ENCODE measurements at regions not wholly inside any gene's neighbourhood (a gene's known extent, or its start where the extent isn't known, plus 50 kb on each side); places are given as distances from the start of the nearest gene placed in this dataset.

- TF ChIP-seq EZH2 (IDR thresholded peaks at IDR 0.05; ENCODE audit: low read depth, unreplicated experiment) (no peak), POLR2AphosphoS5 (IDR thresholded peaks at IDR 0.05; ENCODE audit: low read depth) (no peak), EZH2phosphoT487 (IDR thresholded peaks at IDR 0.05; ENCODE audit: unreplicated experiment) (no peak), CREB1 (CRISPR knock-in tag; IDR thresholded peaks at IDR 0.05; ENCODE audit: low read depth) (no peak), ZNF331 (CRISPR knock-in tag; IDR thresholded peaks at IDR 0.05; ENCODE audit: low read depth) (no peak), JUNB (IDR thresholded peaks at IDR 0.05; ENCODE audit: unreplicated experiment) (no peak), NANOG (IDR thresholded peaks at IDR 0.05; ENCODE audit: borderline replicate concordance) (no peak)
- TF ChIP-seq, protein P1, sequence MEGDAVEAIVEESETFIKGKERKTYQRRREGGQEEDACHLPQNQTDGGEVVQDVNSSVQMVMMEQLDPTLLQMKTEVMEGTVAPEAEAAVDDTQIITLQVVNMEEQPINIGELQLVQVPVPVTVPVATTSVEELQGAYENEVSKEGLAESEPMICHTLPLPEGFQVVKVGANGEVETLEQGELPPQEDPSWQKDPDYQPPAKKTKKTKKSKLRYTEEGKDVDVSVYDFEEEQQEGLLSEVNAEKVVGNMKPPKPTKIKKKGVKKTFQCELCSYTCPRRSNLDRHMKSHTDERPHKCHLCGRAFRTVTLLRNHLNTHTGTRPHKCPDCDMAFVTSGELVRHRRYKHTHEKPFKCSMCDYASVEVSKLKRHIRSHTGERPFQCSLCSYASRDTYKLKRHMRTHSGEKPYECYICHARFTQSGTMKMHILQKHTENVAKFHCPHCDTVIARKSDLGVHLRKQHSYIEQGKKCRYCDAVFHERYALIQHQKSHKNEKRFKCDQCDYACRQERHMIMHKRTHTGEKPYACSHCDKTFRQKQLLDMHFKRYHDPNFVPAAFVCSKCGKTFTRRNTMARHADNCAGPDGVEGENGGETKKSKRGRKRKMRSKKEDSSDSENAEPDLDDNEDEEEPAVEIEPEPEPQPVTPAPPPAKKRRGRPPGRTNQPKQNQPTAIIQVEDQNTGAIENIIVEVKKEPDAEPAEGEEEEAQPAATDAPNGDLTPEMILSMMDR (conservative IDR thresholded peaks at IDR 0.05; ENCODE audit: low read depth in 2 of 2): no peak
- TF ChIP-seq, protein P2, sequence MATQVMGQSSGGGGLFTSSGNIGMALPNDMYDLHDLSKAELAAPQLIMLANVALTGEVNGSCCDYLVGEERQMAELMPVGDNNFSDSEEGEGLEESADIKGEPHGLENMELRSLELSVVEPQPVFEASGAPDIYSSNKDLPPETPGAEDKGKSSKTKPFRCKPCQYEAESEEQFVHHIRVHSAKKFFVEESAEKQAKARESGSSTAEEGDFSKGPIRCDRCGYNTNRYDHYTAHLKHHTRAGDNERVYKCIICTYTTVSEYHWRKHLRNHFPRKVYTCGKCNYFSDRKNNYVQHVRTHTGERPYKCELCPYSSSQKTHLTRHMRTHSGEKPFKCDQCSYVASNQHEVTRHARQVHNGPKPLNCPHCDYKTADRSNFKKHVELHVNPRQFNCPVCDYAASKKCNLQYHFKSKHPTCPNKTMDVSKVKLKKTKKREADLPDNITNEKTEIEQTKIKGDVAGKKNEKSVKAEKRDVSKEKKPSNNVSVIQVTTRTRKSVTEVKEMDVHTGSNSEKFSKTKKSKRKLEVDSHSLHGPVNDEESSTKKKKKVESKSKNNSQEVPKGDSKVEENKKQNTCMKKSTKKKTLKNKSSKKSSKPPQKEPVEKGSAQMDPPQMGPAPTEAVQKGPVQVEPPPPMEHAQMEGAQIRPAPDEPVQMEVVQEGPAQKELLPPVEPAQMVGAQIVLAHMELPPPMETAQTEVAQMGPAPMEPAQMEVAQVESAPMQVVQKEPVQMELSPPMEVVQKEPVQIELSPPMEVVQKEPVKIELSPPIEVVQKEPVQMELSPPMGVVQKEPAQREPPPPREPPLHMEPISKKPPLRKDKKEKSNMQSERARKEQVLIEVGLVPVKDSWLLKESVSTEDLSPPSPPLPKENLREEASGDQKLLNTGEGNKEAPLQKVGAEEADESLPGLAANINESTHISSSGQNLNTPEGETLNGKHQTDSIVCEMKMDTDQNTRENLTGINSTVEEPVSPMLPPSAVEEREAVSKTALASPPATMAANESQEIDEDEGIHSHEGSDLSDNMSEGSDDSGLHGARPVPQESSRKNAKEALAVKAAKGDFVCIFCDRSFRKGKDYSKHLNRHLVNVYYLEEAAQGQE (IDR thresholded peaks at IDR 0.05; ENCODE audit: unreplicated experiment): no peak
Observed at GRCh38 chr4:13728761-13729160, 101.2 kb upstream of the BOD1L1 start.

All from GM23338 (cell line).